NCI-H2196 treated with DMSO at 0.1 percent for 48 hours (cell line): ENCODE measurements at regions not wholly inside any gene's neighbourhood (a gene's known extent, or its start where the extent isn't known, plus 50 kb on each side); places are given as distances from the start of the nearest gene placed in this dataset.
A peak's percentile ranks its signal among the peaks of the same experiment; 100 is the strongest.

Experiments
- DNase-seq: peaks from one replicate; lab custom pipeline; 2025; ENCODE audit not compliant: unreplicated experiment; lab: John Stamatoyannopoulos, UW

- no peak for DNase-seq
These were observed 400.1 kb upstream of the DDHD1 start for GRCh38 chr14:53553221-53553620.

DNA sequence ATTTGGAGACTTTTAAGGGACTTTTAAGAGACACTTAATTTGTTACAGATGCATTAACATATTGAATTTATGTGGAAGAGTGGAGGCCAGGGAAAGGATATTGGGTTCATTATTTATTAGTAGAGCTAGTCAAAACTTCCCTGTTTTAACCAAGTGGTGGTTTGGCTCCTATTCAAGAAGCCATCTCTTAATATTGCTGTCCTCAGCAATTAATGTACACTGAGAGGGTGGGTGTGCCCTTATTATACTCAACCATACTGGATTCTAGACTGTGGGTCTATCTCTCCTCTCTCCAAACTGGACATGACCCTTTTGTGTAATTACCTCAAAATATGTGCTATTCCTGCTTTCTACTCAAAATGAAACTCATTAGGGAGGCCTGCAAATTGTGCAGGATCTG, 398.7 kb upstream of the DDHD1 start:
- no peak for DNase-seq

DNA sequence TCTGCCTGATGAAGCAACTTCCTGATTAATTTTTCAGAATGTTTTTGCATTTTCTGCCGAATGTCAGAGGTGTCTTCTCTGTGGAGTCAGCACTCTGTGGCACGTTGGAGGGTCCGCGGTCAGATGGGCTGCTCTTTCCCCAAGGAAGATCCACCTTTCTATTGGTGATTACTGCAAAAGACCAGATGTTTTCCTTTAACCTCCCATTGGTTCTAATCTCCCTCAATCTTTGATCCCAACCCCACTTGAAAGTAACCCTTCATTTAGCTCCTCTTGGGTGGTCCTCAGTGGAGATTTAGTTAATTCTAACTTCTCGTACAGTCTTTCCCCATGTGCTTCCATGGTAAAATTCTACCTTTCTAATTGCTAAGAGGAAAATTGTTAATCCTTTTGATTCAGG, 397.7 kb upstream of the DDHD1 start:
- no peak for DNase-seq

DNA sequence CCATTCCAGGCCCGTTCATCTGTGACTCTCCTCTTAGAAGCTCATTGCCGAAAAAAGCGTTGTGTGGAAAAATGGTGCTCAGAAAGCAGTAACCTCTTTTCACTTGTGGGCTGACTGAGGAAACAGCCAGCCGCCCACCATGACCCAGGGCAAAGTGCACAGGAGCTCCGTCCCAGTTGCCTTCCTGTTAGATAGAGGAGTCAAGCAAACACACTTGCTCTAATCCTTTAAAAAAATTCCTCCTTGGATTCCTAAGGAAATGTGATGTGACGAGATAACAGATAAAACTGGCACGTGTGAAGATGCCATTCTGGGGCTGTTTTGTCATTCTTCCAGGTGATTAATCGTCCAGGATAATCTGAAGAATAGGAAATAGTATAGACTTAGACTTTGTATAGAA, 396.8 kb upstream of the DDHD1 start:
- no peak for DNase-seq

DNA sequence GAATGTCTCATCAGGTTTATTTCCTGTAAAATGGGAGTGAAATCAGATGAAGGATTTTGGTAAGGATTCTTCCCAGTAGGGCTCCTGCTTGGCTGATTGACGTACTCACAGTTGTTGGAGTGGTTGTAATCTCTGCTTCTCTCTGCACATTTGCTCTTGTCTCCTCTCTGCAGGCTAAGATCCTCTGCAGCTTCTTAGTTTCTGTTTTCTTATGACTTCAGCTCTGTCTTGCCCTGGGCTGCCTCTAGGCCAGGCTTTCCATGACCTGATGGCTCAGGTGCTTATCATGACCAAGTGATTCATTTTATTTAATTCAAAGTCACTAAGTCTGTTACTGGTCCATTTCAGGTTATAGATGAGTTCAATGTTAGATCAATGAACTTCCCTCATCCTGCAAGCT, 394.5 kb upstream of the DDHD1 start:
- no peak for DNase-seq

DNA sequence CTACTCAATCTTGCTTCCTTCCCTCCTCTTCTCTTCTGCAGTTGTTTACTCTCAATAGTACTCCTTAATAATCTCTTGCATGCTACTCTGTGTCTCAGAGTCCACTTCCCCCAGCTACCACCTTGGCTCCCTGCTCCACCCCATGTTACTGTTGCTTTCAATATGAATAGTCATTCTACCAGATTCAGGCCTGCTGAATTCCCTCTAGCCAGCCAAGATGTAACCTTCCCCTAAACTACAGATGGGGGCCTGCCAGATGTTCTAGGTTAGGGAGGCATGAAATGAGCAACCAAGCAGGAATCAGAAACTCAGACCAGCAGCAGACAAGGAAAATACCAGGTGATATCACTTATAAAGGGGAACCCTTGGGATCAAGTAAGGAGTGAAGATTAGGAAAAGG, 392.1 kb upstream of the DDHD1 start:
- DNase-seq = no peak

DNA sequence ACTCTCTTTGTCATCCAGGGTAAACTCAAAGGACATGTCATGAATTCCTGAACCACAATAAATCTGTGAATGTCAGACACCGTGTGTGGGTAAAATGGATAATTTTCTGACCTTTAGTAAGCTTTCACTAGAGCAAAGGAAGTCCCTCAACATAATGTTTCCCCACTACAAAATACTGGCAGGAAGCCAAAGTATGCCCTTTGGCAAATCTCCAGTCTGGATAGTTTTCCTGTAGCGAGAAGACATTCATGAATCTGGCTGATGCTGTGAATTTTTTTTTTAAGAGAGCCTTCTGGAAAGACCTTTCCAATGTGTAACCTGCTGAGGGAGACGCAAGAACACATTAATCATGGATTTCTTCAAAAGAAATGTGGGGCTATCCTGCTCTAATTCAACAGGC, 389.6 kb upstream of the DDHD1 start:
- DNase-seq = no peak

- DNase-seq = no peak
These were observed 388.3 kb upstream of the DDHD1 start for GRCh38 chr14:53541411-53541810.

GRCh38 chr14:53539489-53540126, 386.5 kb upstream of the DDHD1 start:
- DNase-seq = peak; percentile 36

GRCh38 chr14:53538316-53538881, 385.3 kb upstream of the DDHD1 start:
- DNase-seq = no peak

- DNase-seq = no peak
These were observed 384.5 kb upstream of the DDHD1 start for GRCh38 chr14:53537422-53538315.

DNA sequence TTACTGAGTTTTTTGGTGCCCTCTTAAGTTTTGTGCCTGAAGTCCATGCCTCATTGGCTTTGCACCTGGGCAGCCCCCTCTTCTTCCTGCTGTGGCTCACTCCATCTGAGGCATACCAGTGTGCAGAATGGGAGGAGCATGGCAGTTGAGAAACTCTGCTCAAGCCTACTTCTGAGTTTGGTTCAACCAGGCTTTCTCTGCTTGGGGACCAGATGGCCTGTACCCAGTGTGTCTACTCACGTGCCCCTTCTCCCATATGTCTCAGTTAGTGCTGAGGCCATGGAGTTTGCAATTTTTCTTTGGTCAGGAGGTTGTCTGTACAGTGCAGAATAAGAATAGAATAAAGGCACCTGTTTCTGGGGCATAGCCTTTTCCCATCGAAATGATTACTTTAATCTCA, 383.3 kb upstream of the DDHD1 start:
- no peak for DNase-seq

GRCh38 chr14:53534841-53535240, 381.7 kb upstream of the DDHD1 start:
- DNase-seq = no peak

DNA sequence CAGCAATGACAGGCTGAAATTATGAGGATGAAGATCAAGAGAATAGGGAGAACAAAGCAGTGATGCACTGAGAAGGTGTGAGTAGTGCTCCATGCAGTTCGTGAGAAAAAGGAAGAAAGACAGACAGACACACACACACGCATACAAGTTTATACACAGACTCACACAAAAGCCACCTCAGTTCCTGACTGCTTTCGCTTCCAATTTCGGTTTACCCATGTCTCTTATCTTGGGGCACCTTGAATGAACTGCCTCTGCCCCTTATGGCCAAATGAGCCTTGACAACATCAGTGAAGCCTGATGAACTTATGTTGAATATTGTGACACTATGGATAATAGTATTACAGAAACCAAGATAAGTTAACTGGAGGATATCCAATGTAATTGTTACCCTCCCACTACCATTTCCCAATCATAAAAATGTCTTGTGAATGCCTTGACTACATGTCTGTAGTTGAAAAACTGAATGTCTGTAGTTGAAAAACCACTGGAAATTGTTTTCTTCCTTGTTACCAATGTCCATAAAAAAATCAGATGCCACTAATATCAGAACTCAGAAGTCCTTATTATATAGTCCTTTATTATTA, 380.4 kb upstream of the DDHD1 start:
- DNase-seq = no peak

GRCh38 chr14:53532853-53533252, 379.7 kb upstream of the DDHD1 start:
- no peak for DNase-seq

DNA sequence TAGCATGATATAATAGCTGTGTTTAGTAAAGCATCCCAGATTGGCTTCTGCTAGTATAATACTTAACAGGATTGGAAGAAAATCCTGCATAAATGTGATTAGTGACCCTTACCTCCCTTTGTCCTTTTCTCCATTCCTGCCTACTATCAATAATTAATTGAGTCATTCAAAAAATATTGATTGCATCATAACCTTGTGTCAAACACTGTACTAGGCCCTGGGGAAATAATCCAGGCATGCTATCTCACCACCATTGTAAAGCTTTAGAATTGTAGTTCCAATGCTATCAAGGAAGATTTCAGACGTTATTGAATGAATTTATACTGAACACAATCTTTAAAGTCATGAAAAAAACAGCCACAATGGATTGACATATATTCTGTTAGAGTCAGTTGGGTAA, 378.6 kb upstream of the DDHD1 start:
- DNase-seq = no peak

GRCh38 chr14:53531156-53531555, 378.0 kb upstream of the DDHD1 start:
- DNase-seq = no peak

DNA sequence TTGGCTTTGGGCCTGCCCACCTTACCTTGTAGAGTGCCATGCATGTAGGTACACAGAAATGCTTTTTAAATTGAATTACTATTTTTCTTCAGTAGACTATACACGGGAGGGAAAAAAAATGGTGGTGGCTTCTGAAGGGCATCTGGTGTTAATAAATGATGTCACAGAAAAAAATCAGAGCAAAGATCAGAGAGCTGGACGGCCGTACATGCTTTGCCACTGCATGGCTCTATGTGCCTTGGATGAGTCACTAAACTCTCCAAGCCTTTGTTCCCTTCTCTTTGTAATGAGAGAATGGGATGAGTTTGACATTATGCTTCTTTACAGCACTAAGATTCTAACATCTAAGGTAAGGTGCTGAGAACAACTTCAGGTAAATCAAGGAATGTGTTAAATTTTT, 376.4 kb upstream of the DDHD1 start:
- no peak for DNase-seq

GRCh38 chr14:53528185-53528671, 375.1 kb upstream of the DDHD1 start:
- DNase-seq = no peak

- no peak for DNase-seq
These were observed 373.1 kb upstream of the DDHD1 start for GRCh38 chr14:53526200-53526599.

GRCh38 chr14:53525608-53526007, 372.5 kb upstream of the DDHD1 start:
- DNase-seq = no peak

GRCh38 chr14:53524391-53524790, 371.3 kb upstream of the DDHD1 start:
- no peak for DNase-seq
